Fibroblast of skin of right quadriceps (primary cell): ENCODE measurements at regions not wholly inside any gene's neighbourhood (a gene's known extent, or its start where the extent isn't known, plus 50 kb on each side); places are given as distances from the start of the nearest gene placed in this dataset.
"Not testable (repeated sequence)": the region's sequence is repeated elsewhere in the genome, so short reads cannot be mapped to it uniquely, and the experiment has no call there.

ENCODE experiments used
- DNase-seq: peaks from one replicate; pipeline ENCODE4 v3.0.0-alpha.2; 2013

GRCh38 chr1:101431956-101432510 lies 195.2 kb downstream of the S1PR1 start:
- no peak for DNase-seq

GRCh38 chr1:101435831-101436511 lies 199.2 kb downstream of the S1PR1 start:
- DNase-seq = no peak

DNA sequence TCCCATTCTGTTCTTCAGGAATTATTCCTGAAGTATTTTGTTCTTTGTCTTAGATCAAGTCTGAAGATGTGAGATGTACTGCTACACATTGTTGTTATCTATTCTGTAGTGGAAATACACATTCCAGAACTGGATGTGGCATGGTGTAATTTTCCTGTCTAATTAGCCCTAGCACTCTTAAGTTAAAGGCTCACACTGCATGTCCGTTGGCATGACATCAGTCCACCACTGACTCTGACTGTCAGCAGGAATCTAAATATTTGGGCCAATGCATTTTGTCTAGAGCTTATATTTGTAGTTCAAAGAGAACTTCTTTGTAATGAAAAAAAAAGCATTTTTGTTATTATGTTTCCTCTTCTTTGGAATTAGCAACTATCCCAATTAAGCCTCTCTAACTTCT lies 201.0 kb downstream of the S1PR1 start:
- no peak for DNase-seq

DNA sequence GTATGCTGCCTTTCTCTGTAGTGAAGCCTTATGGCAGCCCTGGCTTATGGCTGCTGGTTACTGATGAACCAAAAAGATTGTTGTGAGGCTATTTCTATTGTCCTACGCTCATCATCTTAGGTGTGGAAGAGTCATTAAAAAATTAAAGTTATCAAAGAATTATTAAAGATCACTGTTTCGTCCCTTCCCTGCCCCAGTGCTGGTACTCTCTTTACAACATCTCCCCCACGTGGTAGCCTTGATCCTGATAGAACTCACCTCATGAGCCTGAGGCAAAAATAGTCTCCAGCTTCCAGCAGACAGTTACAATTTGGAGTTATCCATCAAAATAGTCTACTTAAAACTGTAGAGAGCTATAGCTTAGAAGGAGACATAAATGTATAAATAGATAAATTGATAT lies 201.5 kb downstream of the S1PR1 start:
- no peak for DNase-seq

- DNase-seq = no peak
These were observed 203.7 kb downstream of the S1PR1 start for GRCh38 chr1:101440485-101440884.

DNA sequence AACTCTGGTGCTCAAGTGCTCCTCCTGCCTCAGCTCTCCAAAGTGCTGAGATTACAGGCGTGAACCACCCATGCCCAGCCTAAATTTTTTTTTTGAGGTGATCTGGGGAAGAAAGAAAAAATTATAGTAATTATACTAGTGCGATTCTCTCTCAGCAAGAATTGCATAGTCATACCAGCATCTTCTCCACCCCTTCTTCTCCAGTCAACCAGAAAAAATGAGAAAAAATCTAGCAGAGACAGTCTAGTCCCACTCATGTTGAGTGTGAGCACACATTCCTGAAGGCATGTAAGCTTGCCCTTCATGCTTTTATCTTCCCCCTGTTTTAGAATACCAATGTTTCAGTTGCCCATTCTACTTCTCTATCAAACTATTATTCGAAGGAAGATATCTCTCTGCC lies 207.6 kb downstream of the S1PR1 start:
- DNase-seq = no peak

GRCh38 chr1:101444873-101445618 lies 208.2 kb downstream of the S1PR1 start:
- no peak for DNase-seq

DNA sequence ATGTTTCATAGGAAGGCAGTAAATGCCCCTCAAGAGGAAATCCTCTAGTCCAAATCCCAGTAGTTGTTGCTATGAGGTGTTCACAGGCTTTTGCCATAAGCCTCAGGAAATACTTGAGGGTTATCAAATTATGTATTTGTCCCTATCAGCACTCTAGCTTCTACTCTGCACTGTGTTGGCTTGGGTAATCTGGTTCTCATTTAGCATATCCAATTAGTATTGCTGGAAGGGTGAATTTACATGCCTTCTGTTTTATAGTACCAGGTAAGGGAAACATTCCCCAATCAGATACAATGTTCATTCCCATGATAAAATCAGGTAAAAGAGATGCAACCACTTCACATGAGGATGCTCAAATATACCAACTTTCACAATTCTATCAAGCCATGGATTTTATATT lies 211.2 kb downstream of the S1PR1 start:
- no peak for DNase-seq

DNA sequence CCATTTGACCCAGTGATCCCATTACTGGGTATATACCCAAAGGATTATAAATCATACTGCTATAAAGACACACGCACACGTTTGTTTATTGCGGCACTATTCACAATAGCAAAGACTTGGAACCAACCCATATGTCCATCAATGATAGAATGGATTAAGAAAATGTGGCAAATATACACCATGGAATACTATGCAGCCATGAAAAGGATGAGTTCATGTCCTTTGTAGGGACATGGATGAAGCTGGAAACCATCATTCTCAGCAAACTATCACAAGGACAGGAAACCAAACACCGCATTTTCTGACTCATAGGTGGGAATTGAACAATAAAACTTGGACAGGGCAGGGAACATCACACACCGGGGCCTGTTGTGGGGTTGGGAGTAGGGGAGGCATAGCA lies 213.9 kb downstream of the S1PR1 start:
- DNase-seq = not testable (repeated sequence)

DNA sequence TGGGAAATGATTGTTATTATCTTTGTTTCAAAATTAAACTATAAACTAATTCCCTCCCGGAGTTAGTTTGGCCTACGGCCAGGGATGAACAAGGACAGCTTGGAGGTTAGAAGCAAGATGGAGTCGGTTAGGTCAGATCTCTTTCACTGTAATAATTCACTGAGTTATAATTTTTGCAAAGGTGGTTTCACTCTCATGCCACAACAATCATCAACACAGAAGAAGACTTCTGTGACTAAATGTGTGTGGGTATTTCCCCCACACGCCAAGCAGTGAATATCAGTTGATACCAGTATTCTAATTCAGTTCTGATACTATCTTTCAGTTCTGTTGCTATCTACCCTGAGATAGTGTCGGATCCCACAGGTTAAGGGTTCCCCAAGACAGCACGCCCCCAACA lies 215.1 kb downstream of the S1PR1 start:
- DNase-seq = no peak

- DNase-seq = no peak
These were observed 216.0 kb downstream of the S1PR1 start for GRCh38 chr1:101452825-101453224.

- DNase-seq = no peak
These were observed 217.0 kb downstream of the S1PR1 start for GRCh38 chr1:101453844-101454243.

- no peak for DNase-seq
These were observed 218.3 kb downstream of the S1PR1 start for GRCh38 chr1:101455166-101455565.

DNA sequence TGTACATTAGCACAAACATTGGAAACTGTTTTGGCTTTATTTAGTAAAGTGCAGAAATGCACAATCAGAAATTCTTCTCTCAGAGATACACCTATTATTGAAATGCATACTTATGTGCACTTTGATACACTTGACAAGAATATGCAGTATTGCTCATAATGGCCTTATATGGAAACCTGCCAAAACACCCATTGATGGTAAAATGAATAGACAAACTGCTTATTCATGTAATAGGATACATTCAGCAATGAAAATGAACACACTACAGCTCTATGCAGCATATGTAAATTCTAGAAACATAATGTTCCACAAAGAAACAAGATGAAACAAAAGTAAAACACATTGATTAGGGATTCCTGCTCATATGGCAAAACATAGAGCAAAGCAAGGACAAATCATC lies 223.9 kb downstream of the S1PR1 start:
- DNase-seq = no peak

GRCh38 chr1:101463195-101463594 lies 226.4 kb downstream of the S1PR1 start:
- DNase-seq = no peak

DNA sequence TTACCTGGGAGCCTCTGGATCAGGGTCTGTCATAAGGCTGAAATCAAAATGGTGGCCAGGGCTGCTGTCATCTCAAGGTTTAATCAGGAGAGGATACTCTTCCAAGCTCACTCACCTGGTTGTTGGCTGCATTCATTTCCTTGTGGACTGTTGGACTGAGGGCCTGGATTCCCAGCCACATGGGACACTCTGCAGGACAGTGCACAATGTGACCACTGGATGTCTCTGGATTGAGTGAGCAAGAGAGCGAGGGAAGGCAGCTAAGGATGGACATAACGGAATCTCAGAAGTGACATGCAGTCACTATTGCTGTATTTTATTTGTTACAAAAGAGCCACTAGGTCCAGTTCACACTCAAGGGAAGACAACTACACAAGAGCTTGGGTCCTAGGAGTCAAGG lies 229.1 kb downstream of the S1PR1 start:
- DNase-seq = no peak

- no peak for DNase-seq
These were observed 237.3 kb downstream of the S1PR1 start for GRCh38 chr1:101474039-101474665.

DNA sequence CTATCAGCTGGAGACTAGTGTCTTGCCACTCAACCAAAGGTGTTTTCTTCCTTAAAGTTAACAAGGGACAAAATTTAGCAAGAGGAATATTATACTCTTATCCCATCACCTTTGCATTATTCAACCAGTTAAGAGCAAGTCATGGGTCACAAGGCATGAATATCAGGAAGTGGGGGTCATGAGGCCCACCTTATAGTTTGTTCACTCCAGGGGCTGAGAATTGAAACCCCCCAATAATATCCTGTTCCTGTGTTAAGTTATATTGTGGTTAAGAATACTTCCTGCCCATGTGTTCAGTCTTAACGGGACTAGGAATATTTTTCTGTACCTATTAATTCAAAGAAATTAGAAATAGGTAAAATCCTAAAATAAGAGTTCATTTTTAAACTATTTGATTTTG lies 239.7 kb downstream of the S1PR1 start:
- DNase-seq = no peak

DNA sequence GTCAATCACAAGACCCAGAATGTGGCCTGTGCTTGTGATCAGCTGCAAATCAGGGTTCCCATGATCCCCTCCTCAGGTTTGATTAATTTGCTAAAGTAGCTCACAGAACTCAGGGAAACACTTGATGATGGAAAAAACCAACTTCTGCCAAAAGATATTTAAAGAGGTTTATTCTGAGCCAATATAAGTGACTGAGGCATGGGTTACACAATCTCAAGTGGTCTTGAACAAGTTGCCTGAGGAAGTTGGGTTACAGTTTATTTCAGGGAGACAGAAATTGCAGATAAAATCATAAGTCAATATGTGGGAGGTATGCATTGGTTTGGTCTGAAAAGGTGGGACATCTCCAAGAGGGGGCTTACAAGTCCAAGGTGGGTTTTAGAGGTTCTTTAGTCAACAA lies 243.1 kb downstream of the S1PR1 start:
- no peak for DNase-seq

GRCh38 chr1:101482306-101482705 lies 245.5 kb downstream of the S1PR1 start:
- no peak for DNase-seq

DNA sequence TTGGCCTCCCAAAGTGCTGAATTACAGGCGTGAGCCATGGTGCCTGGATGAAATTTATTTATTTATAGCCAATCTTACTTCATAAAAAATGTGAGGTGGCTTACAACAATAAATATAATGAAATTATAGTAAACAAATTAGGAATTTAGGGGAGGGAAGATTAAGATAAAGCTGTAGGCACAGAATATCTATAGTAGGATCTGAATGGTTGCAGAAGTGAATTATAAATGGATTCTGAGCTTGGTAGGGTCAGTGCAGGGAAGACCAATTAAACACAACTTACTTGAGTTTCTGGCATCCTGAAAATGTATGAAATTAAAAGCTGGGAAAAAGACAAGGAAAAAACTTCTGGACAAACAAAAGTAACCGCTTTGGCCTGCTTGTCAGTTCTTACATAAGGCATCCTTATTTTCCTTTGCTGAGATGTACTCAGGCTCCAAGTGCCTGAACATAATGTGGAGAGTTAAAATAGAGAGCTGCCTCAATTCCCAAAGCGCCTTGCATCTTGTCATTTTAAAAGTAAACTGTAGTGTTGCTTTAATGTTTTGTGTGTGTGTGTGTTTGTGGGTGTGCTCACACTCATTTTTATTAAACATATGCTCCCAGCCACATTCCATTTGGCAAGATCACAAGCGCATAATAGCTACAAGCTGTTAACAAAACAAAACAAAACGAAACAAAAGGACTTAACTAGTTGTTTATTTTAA lies 247.3 kb downstream of the S1PR1 start:
- no peak for DNase-seq

DNA sequence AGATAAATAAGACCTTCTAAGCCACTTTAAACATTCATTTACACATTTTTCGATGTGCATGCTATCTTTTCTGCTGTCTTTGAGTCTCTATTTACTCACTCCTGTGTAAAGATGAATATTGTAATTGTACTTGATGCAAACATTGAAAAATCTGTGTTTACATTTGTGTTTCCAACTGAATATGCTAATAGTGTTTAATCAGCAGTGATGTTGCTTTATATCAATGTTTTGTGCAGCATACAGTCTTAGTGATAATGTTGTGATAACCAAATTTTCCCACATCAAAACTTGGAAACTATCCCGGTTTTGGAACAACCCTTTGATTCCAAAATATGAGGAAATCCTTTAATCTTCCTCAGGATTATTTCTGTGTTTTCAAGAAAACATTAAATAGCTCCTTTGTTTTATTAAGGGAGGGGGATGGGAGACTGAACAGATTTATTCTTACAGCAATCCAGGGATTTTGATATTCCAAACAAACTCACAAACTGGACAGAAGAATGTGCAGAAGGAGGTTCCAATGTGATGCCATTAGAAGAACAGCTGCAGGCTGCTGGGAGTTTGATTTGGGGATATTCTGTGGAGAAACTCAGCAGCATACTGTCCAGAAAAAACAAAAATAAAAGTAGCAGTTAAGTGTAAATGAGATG lies 248.0 kb downstream of the S1PR1 start:
- no peak for DNase-seq

- no peak for DNase-seq
These were observed 248.9 kb downstream of the S1PR1 start for GRCh38 chr1:101485712-101486111.
